Upper lobe of left lung (tissue), 4 donors: ENCODE measurements at regions not wholly inside any gene's neighbourhood (a gene's known extent, or its start where the extent isn't known, plus 50 kb on each side); places are given as distances from the start of the nearest gene placed in this dataset.

Source experiments
- EP300 ChIP-seq, 4 donors: sonication (generic); formaldehyde crosslinking; IDR thresholded peaks; one replicate each; pipeline ENCODE4 v1.5.1; 2017; ENCODE audit warnings: antibody characterized with exemption in 4 of 4, control low read depth in 2 of 4
- POLR2A ChIP-seq, 4 donors: fragments of 450-650 bp; IDR thresholded peaks; one replicate each; pipeline ENCODE4 v1.5.1; 2016 to 2017; ENCODE audit warnings: antibody characterized with exemption in 4 of 4, mild to moderate bottlenecking in 2 of 4
- POLR2AphosphoS5 ChIP-seq, 2 donors: sonication (generic); formaldehyde crosslinking; IDR thresholded peaks; one replicate each; pipeline ENCODE4 v1.5.1; 2017; ENCODE audit warnings: antibody characterized with exemption in 2 of 2
- TF ChIP-seq, protein P1 (sequence below), 6 experiments: fragments of 450-650 bp in 4 of 6; fragments of 200-600 bp in 2 of 6; sonication (generic) in 2 of 6; IDR thresholded peaks; one replicate each; pipeline ENCODE4 v1.5.1; 2016 to 2019; ENCODE audit warnings: antibody characterized with exemption in 6 of 6

- TF ChIP-seq, protein P1, sequence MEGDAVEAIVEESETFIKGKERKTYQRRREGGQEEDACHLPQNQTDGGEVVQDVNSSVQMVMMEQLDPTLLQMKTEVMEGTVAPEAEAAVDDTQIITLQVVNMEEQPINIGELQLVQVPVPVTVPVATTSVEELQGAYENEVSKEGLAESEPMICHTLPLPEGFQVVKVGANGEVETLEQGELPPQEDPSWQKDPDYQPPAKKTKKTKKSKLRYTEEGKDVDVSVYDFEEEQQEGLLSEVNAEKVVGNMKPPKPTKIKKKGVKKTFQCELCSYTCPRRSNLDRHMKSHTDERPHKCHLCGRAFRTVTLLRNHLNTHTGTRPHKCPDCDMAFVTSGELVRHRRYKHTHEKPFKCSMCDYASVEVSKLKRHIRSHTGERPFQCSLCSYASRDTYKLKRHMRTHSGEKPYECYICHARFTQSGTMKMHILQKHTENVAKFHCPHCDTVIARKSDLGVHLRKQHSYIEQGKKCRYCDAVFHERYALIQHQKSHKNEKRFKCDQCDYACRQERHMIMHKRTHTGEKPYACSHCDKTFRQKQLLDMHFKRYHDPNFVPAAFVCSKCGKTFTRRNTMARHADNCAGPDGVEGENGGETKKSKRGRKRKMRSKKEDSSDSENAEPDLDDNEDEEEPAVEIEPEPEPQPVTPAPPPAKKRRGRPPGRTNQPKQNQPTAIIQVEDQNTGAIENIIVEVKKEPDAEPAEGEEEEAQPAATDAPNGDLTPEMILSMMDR (IDR thresholded peaks at IDR 0.05), result no peak
- TF ChIP-seq POLR2A (IDR thresholded peaks at IDR 0.05) (no peak), POLR2AphosphoS5 (IDR thresholded peaks at IDR 0.05) (no peak), EP300 (IDR thresholded peaks at IDR 0.05) (no peak)
Observed at GRCh38 chr1:184893695-184894094, 80.6 kb downstream of the NIBAN1 start.
